ENCODE measurements at regions not wholly inside any gene's neighbourhood (a gene's known extent, or its start where the extent isn't known, plus 50 kb on each side); places are given as distances from the start of the nearest gene placed in this dataset.

DNA sequence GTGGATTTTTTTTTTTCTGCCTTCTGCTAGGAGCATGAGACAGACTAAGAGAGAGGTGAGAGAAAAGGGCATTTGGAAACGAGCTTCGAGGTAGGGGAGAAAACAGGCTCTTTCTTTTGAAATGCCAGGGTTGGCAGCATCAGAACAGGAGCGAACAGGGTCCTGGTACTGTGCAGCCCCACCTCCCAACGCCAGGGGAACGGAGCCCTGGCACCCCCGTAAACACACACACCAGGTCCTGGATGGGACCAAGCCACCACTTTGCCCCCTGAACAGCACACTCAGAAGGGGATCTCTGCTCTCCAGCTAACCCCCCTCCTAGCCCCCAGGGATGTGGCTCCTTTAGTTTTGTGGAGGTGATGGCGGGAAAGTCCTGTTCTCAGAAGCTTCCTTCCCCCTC, 127.1 kb downstream of the CTTN start:
- TF ChIP-seq, protein P1, sequence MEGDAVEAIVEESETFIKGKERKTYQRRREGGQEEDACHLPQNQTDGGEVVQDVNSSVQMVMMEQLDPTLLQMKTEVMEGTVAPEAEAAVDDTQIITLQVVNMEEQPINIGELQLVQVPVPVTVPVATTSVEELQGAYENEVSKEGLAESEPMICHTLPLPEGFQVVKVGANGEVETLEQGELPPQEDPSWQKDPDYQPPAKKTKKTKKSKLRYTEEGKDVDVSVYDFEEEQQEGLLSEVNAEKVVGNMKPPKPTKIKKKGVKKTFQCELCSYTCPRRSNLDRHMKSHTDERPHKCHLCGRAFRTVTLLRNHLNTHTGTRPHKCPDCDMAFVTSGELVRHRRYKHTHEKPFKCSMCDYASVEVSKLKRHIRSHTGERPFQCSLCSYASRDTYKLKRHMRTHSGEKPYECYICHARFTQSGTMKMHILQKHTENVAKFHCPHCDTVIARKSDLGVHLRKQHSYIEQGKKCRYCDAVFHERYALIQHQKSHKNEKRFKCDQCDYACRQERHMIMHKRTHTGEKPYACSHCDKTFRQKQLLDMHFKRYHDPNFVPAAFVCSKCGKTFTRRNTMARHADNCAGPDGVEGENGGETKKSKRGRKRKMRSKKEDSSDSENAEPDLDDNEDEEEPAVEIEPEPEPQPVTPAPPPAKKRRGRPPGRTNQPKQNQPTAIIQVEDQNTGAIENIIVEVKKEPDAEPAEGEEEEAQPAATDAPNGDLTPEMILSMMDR (IDR thresholded peaks at IDR 0.05): no peak
- TF ChIP-seq POLR2A (IDR thresholded peaks at IDR 0.05) (no peak), EP300 (IDR thresholded peaks at IDR 0.05) (no peak)

Measured in ovary (tissue), 3 donors.